HG02623 (cell line): ENCODE measurements at regions not wholly inside any gene's neighbourhood (a gene's known extent, or its start where the extent isn't known, plus 50 kb on each side); places are given as distances from the start of the nearest gene placed in this dataset.

ENCODE experiments used
- ATAC-seq: cut with Tn5 transposase; IDR thresholded peaks from one replicate; pipeline ENCODE4 v1.9.1; 2021; ENCODE audit warnings: moderate library complexity; ENCODE audit not compliant: unreplicated experiment

DNA sequence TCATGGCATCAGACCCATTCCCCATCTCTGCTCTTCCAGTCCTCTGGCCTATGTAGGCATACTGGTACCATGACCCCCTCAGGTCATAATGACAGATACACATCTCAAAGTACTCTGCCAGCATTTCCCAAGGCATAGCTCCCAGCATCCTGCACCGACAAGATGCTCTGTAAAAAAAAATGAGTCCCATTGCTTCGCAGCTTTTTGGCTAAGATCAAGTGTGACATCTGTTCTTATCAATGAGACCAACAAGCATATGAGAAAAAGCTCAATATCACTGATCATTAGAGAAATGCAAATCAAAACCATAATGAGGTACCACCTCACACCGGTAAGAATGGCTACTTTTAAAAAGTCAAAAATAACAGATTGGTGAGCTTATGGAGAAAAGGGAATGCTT, 463.9 kb upstream of the PROK2 start:
- no peak for ATAC-seq

DNA sequence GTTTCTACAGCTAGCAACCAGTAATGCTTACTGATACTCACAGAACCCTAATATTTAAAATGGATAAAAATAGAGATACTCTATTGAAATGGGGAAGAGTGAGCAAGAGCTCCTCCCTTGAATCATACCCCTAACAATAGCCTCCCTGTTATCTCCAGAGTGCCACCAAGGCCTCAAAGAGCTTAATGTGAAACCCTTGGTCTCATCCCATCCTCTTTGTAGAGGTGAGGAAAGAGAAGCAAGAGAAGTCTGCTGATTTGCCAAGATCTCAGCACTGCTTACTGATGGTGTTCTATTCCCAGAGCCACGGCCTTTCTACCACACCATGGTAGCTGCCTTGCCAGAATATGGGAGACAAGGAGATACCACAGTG, 463.4 kb upstream of the PROK2 start:
- ATAC-seq, result no peak

- no peak for ATAC-seq
Measured at GRCh38 chr3:72247645-72248388, 462.9 kb upstream of the PROK2 start.

GRCh38 chr3:72247126-72247525, 462.2 kb upstream of the PROK2 start:
- ATAC-seq, result no peak

DNA sequence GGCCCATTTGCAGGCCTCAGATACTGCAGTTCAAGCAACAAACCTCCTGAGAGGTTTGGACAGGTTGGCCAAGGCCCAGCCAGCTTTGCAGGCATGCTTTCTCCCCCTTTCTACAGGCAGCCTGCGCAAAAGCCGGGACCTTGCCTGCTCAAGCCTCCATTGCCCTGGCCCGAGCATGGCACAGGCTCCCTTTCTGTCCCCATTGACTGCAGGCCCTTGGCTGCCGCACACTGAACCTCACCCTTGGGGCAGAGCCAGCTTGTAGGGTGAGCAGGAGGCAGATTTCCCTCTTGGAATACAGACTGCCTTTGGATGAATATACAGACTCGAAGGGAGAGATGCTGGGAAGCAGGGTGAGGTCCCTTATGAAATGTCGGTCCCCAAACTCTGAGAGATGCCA, 461.7 kb upstream of the PROK2 start:
- no peak for ATAC-seq

DNA sequence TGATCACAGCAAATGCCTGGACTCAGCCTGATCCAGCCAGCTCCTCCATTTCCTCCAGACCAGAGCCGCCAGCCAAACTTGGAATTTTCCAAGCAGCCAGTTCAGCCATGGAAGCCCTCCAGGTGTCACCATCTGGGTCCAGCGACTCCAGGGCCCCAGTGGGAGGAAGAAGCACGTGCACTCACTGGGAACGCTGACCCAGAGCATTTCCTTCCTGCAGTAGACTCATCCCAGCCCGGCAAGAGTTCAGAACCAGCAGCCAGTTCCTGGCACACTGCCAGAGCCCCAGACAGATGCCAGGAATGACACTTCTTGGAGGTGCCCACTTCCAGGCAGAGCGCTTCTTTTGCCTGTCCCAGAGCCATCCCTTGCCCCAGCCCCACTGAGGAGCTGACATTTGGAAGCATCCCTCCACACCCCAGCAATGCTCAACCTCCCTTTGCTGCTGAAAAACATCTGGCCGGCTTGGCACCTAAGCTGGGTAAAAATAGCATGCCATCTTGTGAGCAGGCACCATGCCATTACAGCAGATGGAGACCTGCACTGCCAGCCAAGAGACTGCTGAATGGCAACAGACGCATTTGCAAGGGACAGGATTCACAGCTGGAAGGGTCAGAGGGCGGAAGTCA, 460.3 kb upstream of the PROK2 start:
- ATAC-seq, result no peak

- no peak for ATAC-seq
Measured at GRCh38 chr3:72244396-72244795, 459.4 kb upstream of the PROK2 start.

DNA sequence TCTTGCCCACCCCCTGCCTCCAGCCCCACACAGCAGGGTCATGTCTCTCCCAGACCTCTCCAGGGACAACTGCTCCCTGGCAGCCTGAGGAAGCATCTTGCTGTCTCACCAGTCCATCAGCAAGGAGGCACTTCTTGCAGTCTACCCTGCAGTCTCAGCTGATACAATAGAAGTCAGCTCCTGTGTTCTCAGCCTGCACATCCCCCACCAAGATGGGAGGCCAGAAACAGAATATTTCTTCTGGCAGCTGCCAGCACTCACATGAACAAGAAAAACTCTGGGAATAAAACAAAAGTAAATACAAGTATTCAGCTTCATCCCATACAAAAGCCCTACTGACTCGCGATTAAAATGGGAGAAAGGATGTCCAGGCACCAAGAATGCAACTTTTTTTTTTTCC, 457.4 kb upstream of the PROK2 start:
- no peak for ATAC-seq

- ATAC-seq, result no peak
Measured at GRCh38 chr3:72241525-72241924, 456.6 kb upstream of the PROK2 start.

DNA sequence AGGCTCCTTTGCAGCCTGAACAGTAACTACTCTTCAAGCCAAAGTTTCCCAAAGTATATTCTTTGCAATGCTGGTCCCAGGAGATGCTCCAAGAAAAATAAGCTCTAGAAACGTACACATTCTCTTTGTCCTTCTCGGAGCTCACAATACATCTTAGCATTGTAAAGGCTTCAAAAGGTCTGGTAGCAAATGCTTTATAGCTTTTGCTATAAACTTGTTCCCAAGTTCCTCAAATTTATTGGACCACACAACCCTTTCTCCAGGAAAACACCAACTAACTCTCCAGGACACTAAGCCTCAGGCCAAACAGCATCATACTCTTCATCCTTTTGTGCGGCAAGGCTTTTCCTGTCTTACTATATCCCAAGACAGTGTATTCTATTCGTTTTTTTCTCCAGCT, 455.6 kb upstream of the PROK2 start:
- no peak for ATAC-seq

DNA sequence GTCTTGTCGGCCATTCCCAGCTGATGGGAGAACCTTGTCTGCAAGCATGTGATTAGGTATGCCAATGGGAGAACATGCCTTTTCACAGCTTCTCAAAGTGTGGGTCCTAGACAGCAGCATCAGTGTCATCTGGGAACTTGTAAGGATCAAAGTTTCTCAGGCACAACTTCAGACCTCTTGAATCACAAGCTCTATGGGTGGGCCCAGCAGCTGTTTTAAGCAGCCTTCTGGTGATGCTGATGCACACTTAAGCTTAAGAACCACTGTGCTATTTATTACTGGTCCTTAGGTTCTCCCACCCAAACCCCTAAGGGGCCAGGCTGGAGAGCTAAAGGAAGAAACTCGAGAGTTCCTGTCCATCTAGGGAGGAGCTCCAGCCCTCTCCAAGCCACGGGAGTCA, 453.9 kb upstream of the PROK2 start:
- no peak for ATAC-seq

- ATAC-seq, result no peak
Measured at GRCh38 chr3:72238010-72238691, 453.2 kb upstream of the PROK2 start.

- no peak for ATAC-seq
Measured at GRCh38 chr3:72237679-72238009, 452.7 kb upstream of the PROK2 start.

DNA sequence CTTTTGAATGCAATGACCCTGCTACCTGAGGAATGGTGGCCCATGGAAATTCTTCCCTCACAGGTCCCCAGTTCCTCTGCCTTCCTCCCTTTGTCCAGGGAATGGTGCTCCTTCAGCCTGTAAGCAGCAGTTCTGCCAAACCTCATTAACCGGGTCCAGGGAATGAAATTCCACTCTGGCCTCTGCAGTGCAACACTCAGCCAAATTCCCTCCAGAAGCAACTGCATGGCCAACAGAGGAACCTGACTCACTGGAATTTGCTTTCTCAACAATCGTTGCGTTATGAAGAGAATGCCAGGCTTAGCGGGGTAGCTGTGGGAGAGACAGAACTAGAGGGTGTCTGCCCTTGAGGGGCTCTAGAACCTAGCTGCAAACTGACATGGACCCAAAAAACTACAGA, 449.4 kb upstream of the PROK2 start:
- ATAC-seq, result no peak

GRCh38 chr3:72233571-72233970, 448.6 kb upstream of the PROK2 start:
- ATAC-seq, result no peak

DNA sequence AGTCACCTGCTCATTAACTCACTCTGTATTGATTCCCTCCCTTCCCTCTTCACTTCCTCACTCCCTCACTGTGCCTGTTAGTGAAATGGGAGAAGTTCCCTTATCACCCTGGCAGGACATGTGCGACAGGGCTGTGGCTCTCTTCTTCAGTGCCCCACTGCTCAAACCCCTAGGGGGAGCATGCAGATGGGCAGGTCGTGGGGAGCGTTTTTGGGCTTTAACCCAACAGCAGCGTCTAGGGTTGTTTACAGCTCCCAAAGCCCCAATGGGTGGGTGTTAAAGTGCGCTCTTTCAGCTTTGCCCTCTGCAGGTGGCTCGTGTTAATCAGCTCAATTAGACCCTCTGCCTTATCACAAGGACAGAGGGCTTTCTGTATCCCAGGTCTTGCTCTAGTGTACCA, 447.8 kb upstream of the PROK2 start:
- no peak for ATAC-seq

- ATAC-seq, result no peak
Measured at GRCh38 chr3:72232331-72232730, 447.4 kb upstream of the PROK2 start.

- ATAC-seq, result no peak
Measured at GRCh38 chr3:72231439-72232196, 446.7 kb upstream of the PROK2 start.

GRCh38 chr3:72230774-72231379, 445.9 kb upstream of the PROK2 start:
- ATAC-seq, result no peak

DNA sequence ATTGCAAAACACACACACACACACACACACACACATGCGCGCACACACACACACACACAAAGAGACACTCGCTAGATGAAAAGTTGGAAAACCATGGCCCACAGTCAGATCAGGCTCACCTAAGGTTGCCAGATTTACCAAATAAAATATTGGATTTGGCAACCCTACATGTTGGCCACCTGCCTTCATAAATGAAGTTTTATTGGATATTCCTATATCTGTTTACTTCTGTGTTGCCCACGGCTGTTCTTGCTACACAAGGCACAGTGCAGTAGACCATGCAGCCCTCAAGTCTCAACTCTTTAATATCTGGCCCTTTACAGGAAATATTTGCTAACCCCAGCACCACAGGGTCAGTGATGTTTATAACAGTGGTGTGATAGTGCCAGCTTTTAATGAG, 445.0 kb upstream of the PROK2 start:
- ATAC-seq, result no peak

DNA sequence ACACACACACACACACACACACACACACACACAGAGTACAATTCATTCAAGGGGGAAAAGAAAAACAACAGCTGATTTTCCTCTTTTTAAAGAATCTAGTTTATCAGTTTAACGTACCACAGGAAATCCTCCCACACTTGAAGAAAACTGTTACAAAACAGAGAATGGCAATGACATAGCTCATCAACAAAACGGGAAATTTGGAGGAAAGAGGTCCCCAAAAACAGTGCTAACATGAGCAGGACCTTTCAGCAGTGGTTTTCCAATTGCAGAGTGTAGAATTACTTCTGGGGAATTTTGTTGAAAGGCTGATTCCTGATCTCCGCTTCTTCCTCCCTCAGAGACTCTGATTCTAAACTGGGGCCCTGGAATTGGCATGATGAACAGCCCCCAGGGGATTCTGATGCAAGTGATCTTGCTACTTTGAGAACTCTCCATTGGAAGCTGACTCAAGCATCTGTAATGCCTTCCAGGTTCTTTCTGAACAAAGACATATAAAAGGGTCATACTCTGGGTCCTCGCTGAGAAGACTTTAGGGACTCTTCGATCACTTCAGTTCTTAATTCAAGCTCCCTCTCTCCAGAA, 442.6 kb upstream of the PROK2 start:
- ATAC-seq, result no peak
